Ovary (tissue), 7 donors: ENCODE measurements at regions not wholly inside any gene's neighbourhood (a gene's known extent, or its start where the extent isn't known, plus 50 kb on each side); places are given as distances from the start of the nearest gene placed in this dataset.
"Not testable (repeated sequence)": the region's sequence is repeated elsewhere in the genome, so short reads cannot be mapped to it uniquely, and the experiment has no call there.

Source experiments
- DNase-seq, 5 donors: peaks; one replicate each; pipeline ENCODE4 v3.0.0-alpha.2; 2019 to 2020
- H3K27ac ChIP-seq, 2 donors: fragments of 200-600 bp; one replicate each; pipeline versions ENCODE4 v1.5.1 to v1.8.0; 2019 to 2022
- H3K27me3 ChIP-seq: fragments of 200-600 bp; one replicate; pipeline ENCODE4 v1.8.0; 2022
- H3K36me3 ChIP-seq: fragments of 200-600 bp; sonication (generic); one replicate; pipeline ENCODE4 v1.5.1; 2019
- H3K4me1 ChIP-seq: one replicate; pipeline ENCODE4 v1.8.1; 2013; ENCODE audit warnings: mild to moderate bottlenecking, moderate library complexity; ENCODE audit not compliant: insufficient read depth
- H3K4me3 ChIP-seq: fragments of 200-600 bp; sonication (generic); one replicate; pipeline ENCODE4 v1.5.1; 2017
- H3K9me3 ChIP-seq, 2 donors: fragments of 200-600 bp in 1 of 2; sonication (generic) in 1 of 2; one replicate each; pipeline versions ENCODE4 v1.5.1 to v1.8.1; 2013 to 2019; ENCODE audit warnings: mild to moderate bottlenecking in 1 of 2, moderate library complexity in 1 of 2
- CTCF ChIP-seq, 3 donors: fragments of 450-650 bp in 2 of 3; fragments of 200-600 bp in 1 of 3; IDR thresholded peaks; one replicate each; pipeline versions ENCODE4 v1.5.1 to v1.8.0; 2016 to 2022; ENCODE audit warnings: antibody characterized with exemption in 3 of 3, mild to moderate bottlenecking in 1 of 3
- EP300 ChIP-seq: sonication (generic); formaldehyde crosslinking; IDR thresholded peaks from one replicate; pipeline ENCODE4 v1.6.1; 2017; ENCODE audit warnings: antibody characterized with exemption
- POLR2A ChIP-seq: fragments of 450-650 bp; IDR thresholded peaks from one replicate; pipeline ENCODE4 v1.6.1; 2017; ENCODE audit warnings: antibody characterized with exemption, mild to moderate bottlenecking, moderate library complexity
- WGBS, 3 donors: extraction: QIAGEN DNeasy Blood & Tissue Kit in 1 of 3; methylation state at CpG; one replicate each; pipeline versions ENCODE4 v1.1.5 to v1.1.7; 2013 to 2017; 5-methylcytosine and 5-hydroxymethylcytosine counted together
- intact Hi-C, 4 donors: fragments of 100-400 bp; cut with DNase I; formaldehyde crosslinking; loops; one replicate each; pipeline versions ENCODE4 v1.11.0 to v1.15.1; 2022 to 2023
- donor health status: DM: no; HTN: no; CAD: no; lungs with moderate emphysema.
- donor health status: DM: no; HTN: no; CAD: no.
- donor health status: Bipolar disorder and iron deficiency.
- donor health status: DM: no; HTN: no; CAD: no.
- donor health status: DM: yes; HTN: yes; CAD: no.

GRCh38 chr1:148372731-148373130, 110.4 kb downstream of the PPIAL4G start:
- no peak for DNase-seq
- intact Hi-C loops: no loop called here
- no peak for TF ChIP-seq CTCF (IDR thresholded peaks at IDR 0.05)
- TF ChIP-seq POLR2A: no peak
- no peak for TF ChIP-seq EP300
- H3K36me3 ChIP-seq: no peaks in the 10 kb centered on the region
- H3K9me3 ChIP-seq: no peaks in the 10 kb centered on the region
- H3K4me1 ChIP-seq: no peaks in the 10 kb centered on the region
- WGBS, 3 donors: 84 to 89% (median 85%) methylated on average over 3 of the region's 3 CpGs
- H3K27me3 ChIP-seq: no peaks in the 10 kb centered on the region
- H3K27ac ChIP-seq: no peak overlapping the region
- H3K4me3 ChIP-seq: no peak overlapping the region

GRCh38 chr1:148372051-148372726, 110.9 kb downstream of the PPIAL4G start:
- H3K27ac ChIP-seq, DNase-seq, intact Hi-C loops, H3K27me3 ChIP-seq, H3K36me3 ChIP-seq, H3K4me1 ChIP-seq, H3K4me3 ChIP-seq, H3K9me3 ChIP-seq: not testable (repeated sequence)
- WGBS, 3 donors: 85 to 89% (median 87%) methylated on average over 2 of the region's 2 CpGs

GRCh38 chr1:148371551-148371994, 111.5 kb downstream of the PPIAL4G start:
- TF ChIP-seq CTCF (IDR thresholded peaks at IDR 0.05): peak; percentile 55 to 73 (median 69)
- H3K9me3 ChIP-seq, H3K4me3 ChIP-seq, H3K36me3 ChIP-seq, H3K4me1 ChIP-seq, H3K27me3 ChIP-seq, H3K27ac ChIP-seq, intact Hi-C loops: not testable (repeated sequence)
- peak; percentile 35 to 66 (median 55) for DNase-seq
- 11 to 17% (median 12%) methylated on average over 4 of the region's 4 CpGs for WGBS, 3 donors

GRCh38 chr1:148370661-148371060, 112.4 kb downstream of the PPIAL4G start:
- H3K9me3 ChIP-seq, H3K27me3 ChIP-seq, H3K27ac ChIP-seq, H3K36me3 ChIP-seq, H3K4me3 ChIP-seq, H3K4me1 ChIP-seq, DNase-seq, intact Hi-C loops: not testable (repeated sequence)
- 75 to 82% (median 79%) methylated on average over 5 of the region's 5 CpGs for WGBS, 3 donors

- no peak for DNase-seq
- 74 to 80% (median 79%) methylated on average over 3 of the region's 3 CpGs for WGBS, 3 donors
- no peaks in the 10 kb centered on the region for H3K36me3 ChIP-seq
- H3K9me3 ChIP-seq: no peaks in the 10 kb centered on the region
- H3K4me3 ChIP-seq: no peak overlapping the region
- TF ChIP-seq POLR2A (no peak), CTCF (IDR thresholded peaks at IDR 0.05) (no peak), EP300 (no peak)
- no peaks in the 10 kb centered on the region for H3K27me3 ChIP-seq
- H3K27ac ChIP-seq: no peak overlapping the region
- H3K4me1 ChIP-seq: no peaks in the 10 kb centered on the region
- intact Hi-C loops: no loop called here
Measured at GRCh38 chr1:148367596-148367995, 115.5 kb downstream of the PPIAL4G start.

- DNase-seq, H3K36me3 ChIP-seq, H3K9me3 ChIP-seq, H3K27ac ChIP-seq, H3K27me3 ChIP-seq, H3K4me3 ChIP-seq, H3K4me1 ChIP-seq, intact Hi-C loops: not testable (repeated sequence)
- WGBS, 3 donors: 81 to 88% (median 86%) methylated on average over 5 of the region's 5 CpGs
Measured at GRCh38 chr1:148366136-148366753, 116.9 kb downstream of the PPIAL4G start.

- H3K9me3 ChIP-seq, H3K4me3 ChIP-seq, H3K27ac ChIP-seq, intact Hi-C loops, DNase-seq, H3K36me3 ChIP-seq, H3K27me3 ChIP-seq, H3K4me1 ChIP-seq: not testable (repeated sequence)
- WGBS, 3 donors: 75 to 93% (median 78%) methylated on average over 2 of the region's 2 CpGs
Measured at GRCh38 chr1:148365151-148365550, 118.0 kb downstream of the PPIAL4G start.

GRCh38 chr1:148363979-148364378, 119.1 kb downstream of the PPIAL4G start:
- H3K9me3 ChIP-seq: not testable (repeated sequence)

More at GRCh38 chr1:148363979-148364378, 119.1 kb downstream of the PPIAL4G start:
- 81 to 89% (median 86%) methylated on average over 3 of the region's 3 CpGs for WGBS, 3 donors
- H3K4me3 ChIP-seq, DNase-seq, intact Hi-C loops, H3K27ac ChIP-seq, H3K27me3 ChIP-seq, H3K36me3 ChIP-seq, H3K4me1 ChIP-seq: not testable (repeated sequence)
